Panc1 (cell line): ENCODE measurements at regions not wholly inside any gene's neighbourhood (a gene's known extent, or its start where the extent isn't known, plus 50 kb on each side); places are given as distances from the start of the nearest gene placed in this dataset.

ENCODE experiments used
- ATAC-seq: fragments of 200-7000 bp; cut with Tn5 transposase; 2 replicates; pipeline ENCODE4 v1.9.1; 2020; ENCODE audit warnings: mild to moderate bottlenecking, moderate library complexity
- BruUV-seq: library from RNA; stranded (reverse); fragments of 400-500 nt; replicated peaks from 2 replicates; lab custom pipeline; 2021; lab: Mats Ljungman, UMichigan
- CTCF ChIA-PET: fragments of 300-600 bp; sonication (Branson Sonifier 250); formaldehyde crosslinking; loops from one replicate; lab custom pipeline; 2022; ENCODE audit warnings: antibody characterized with exemption; lab: Charles Lee
- POLR2A ChIA-PET: fragments of 300-600 bp; sonication (Branson Sonifier 250); formaldehyde crosslinking; loops from one replicate; lab custom pipeline; 2022; ENCODE audit warnings: antibody characterized with exemption; lab: Charles Lee
- DNase-seq: peaks from one replicate; pipeline ENCODE4 v3.0.0-alpha.2; 2010; ENCODE audit warnings: low read depth, low spot score
- H3K27ac ChIP-seq: 2 replicates; pipeline ENCODE4 v1.5.1; 2011; ENCODE audit warnings: mild to moderate bottlenecking, low read length, inconsistent platforms
- H3K27me3 ChIP-seq: fragments of 200-500 bp; sonication (Bioruptor generic); 2 replicates; pipeline ENCODE4 v1.6.0; 2014; ENCODE audit warnings: low read length, inconsistent platforms; ENCODE audit not compliant: control insufficient read depth, insufficient read depth
- H3K36me3 ChIP-seq: fragments of 200-500 bp; sonication (Bioruptor generic); 2 replicates; pipeline ENCODE4 v1.5.1; 2014; ENCODE audit warnings: inconsistent platforms, mild to moderate bottlenecking, low read length, moderate library complexity; ENCODE audit not compliant: control insufficient read depth, insufficient read depth
- H3K4me1 ChIP-seq: 2 replicates; pipeline ENCODE4 v1.5.1; 2011; ENCODE audit warnings: inconsistent platforms, mild to moderate bottlenecking, low read length, moderate library complexity; ENCODE audit not compliant: control insufficient read depth, insufficient read depth
- H3K4me3 ChIP-seq, 2 experiments: 2 replicates each; pipeline ENCODE4 v1.5.1; 2011 to 2012; ENCODE audit warnings: low read depth in 2 of 2, low read length in 2 of 2, mild to moderate bottlenecking in 2 of 2, inconsistent platforms in 1 of 2, moderate library complexity in 1 of 2
- H3K9me3 ChIP-seq: fragments of 200-500 bp; sonication (Bioruptor generic); 2 replicates; pipeline ENCODE4 v1.5.1; 2014; ENCODE audit warnings: low read depth, mild to moderate bottlenecking, inconsistent platforms, low read length, moderate library complexity; ENCODE audit not compliant: control insufficient read depth, insufficient read depth
- POLR2AphosphoS5 ChIP-seq: IDR thresholded peaks from 2 replicates; pipeline ENCODE4 v1.6.1; 2012; ENCODE audit warnings: mild to moderate bottlenecking, low read depth, low read length, moderate library complexity
- SIN3A ChIP-seq: IDR thresholded peaks from 2 replicates; pipeline ENCODE4 v1.6.1; 2012; ENCODE audit warnings: low read depth, mild to moderate bottlenecking, low read length, moderate library complexity, borderline replicate concordance; ENCODE audit not compliant: insufficient read depth
- TCF7L2 ChIP-seq: IDR thresholded peaks from 2 replicates; pipeline ENCODE4 v1.6.1; 2011; ENCODE audit warnings: mild to moderate bottlenecking, low read depth, low read length, inconsistent platforms
- in situ Hi-C: cut with HindIII; loops from 2 replicates; pipeline ENCODE4 v1.10.0; 2016; ENCODE audit warnings: low sequenced_read_pairs, low pct_unique_long_range_greater_than_20kb
- intact Hi-C: fragments of 100-400 bp; cut with micrococcal nuclease; formaldehyde crosslinking; loops from one replicate; pipeline ENCODE4 v1.10.0; 2022; ENCODE audit not compliant: unreplicated experiment
- TF ChIP-seq, protein P1 (sequence below), 2 experiments: IDR thresholded peaks; 2 replicates each; pipeline ENCODE4 v1.6.1; 2011 to 2012; ENCODE audit warnings: low read depth in 2 of 2, control low read depth in 1 of 2, low read length in 1 of 2, mild to moderate bottlenecking in 1 of 2, moderate library complexity in 1 of 2; ENCODE audit not compliant: insufficient read depth in 1 of 2
- TF ChIP-seq, protein P2 (sequence below): fragments of 450-650 bp; IDR thresholded peaks from 2 replicates; pipeline ENCODE4 v1.5.1; 2017; ENCODE audit warnings: mild to moderate bottlenecking

DNA sequence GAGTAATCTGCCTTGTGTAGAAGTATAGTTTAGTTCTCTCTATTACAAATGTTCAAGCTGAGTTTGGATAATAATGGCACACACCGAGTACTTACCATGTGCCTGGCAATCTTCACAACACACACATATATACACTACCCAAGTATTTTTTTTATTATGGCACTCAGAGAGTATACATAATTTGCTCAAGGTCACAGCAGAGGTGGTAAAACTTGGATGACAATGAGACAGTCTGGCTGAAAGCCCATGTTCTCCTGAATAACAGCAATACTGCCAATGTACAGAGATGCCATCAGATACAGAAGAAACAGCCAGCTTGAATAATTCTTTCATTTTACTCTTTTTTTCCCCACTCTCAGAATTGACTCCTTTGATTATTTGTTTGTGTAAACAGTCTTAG lies 460.0 kb downstream of the CNTN6 start:
- DNase-seq: no peak
- Histone ChIP-seq H3K27me3 (no peaks in the 10 kb centered on the region), H3K9me3 (no peaks in the 10 kb centered on the region), H3K27ac (no peak overlapping the region), H3K36me3 (no peaks in the 10 kb centered on the region), H3K4me1 (no peaks in the 10 kb centered on the region), H3K4me3 (no peak overlapping the region)
- no TSS peak for BruUV-seq
- ATAC-seq: no peak
- in situ Hi-C loops (no loop called here), intact Hi-C loops (no loop called here)
- TF ChIP-seq POLR2AphosphoS5 (no peak), TCF7L2 (no peak), SIN3A (no peak)
- TF ChIP-seq, protein P1, sequence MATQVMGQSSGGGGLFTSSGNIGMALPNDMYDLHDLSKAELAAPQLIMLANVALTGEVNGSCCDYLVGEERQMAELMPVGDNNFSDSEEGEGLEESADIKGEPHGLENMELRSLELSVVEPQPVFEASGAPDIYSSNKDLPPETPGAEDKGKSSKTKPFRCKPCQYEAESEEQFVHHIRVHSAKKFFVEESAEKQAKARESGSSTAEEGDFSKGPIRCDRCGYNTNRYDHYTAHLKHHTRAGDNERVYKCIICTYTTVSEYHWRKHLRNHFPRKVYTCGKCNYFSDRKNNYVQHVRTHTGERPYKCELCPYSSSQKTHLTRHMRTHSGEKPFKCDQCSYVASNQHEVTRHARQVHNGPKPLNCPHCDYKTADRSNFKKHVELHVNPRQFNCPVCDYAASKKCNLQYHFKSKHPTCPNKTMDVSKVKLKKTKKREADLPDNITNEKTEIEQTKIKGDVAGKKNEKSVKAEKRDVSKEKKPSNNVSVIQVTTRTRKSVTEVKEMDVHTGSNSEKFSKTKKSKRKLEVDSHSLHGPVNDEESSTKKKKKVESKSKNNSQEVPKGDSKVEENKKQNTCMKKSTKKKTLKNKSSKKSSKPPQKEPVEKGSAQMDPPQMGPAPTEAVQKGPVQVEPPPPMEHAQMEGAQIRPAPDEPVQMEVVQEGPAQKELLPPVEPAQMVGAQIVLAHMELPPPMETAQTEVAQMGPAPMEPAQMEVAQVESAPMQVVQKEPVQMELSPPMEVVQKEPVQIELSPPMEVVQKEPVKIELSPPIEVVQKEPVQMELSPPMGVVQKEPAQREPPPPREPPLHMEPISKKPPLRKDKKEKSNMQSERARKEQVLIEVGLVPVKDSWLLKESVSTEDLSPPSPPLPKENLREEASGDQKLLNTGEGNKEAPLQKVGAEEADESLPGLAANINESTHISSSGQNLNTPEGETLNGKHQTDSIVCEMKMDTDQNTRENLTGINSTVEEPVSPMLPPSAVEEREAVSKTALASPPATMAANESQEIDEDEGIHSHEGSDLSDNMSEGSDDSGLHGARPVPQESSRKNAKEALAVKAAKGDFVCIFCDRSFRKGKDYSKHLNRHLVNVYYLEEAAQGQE (IDR thresholded peaks at IDR 0.05; ENCODE audit: insufficient read depth in 1 of 2, low read depth in 2 of 2, low read length in 1 of 2): no peak
- TF ChIP-seq, protein P2, sequence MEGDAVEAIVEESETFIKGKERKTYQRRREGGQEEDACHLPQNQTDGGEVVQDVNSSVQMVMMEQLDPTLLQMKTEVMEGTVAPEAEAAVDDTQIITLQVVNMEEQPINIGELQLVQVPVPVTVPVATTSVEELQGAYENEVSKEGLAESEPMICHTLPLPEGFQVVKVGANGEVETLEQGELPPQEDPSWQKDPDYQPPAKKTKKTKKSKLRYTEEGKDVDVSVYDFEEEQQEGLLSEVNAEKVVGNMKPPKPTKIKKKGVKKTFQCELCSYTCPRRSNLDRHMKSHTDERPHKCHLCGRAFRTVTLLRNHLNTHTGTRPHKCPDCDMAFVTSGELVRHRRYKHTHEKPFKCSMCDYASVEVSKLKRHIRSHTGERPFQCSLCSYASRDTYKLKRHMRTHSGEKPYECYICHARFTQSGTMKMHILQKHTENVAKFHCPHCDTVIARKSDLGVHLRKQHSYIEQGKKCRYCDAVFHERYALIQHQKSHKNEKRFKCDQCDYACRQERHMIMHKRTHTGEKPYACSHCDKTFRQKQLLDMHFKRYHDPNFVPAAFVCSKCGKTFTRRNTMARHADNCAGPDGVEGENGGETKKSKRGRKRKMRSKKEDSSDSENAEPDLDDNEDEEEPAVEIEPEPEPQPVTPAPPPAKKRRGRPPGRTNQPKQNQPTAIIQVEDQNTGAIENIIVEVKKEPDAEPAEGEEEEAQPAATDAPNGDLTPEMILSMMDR: no peak
- CTCF ChIA-PET: no interaction called here
- POLR2A ChIA-PET: no interaction called here

DNA sequence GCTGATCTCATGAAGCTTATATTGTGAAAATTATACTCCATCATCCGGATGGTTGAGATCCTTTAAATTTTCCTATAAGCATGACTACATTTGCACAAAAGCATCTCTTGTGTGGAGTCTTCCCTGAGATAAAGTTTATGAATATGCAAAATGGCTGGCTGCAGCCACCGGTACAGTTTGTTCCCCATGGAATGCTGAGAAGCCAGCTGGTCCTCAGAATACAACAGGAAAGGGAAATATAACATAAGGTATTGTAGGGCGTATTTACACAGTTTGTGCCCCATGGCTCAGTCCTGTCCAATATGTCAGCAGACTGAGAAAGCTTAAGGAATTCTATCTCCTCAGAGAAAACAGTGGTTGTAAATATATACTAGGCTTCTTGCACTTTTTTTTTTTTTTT lies 468.6 kb downstream of the CNTN6 start:
- no peak for TF ChIP-seq TCF7L2
- no peak for TF ChIP-seq POLR2AphosphoS5
- TF ChIP-seq, protein P2: no peak
- no peak for TF ChIP-seq SIN3A
- TF ChIP-seq, protein P1 (IDR thresholded peaks at IDR 0.05; ENCODE audit: insufficient read depth in 1 of 2, low read depth in 2 of 2, low read length in 1 of 2): no peak
- ChIA-PET POLR2A (no interaction called here), CTCF (no interaction called here)
- ATAC-seq (no peak), DNase-seq (no peak)
- intact Hi-C loops: no loop called here
- Histone ChIP-seq H3K36me3 (no peaks in the 10 kb centered on the region), H3K27ac (no peak overlapping the region), H3K4me3 (no peak overlapping the region), H3K4me1 (no peaks in the 10 kb centered on the region), H3K27me3 (no peaks in the 10 kb centered on the region), H3K9me3 (no peaks in the 10 kb centered on the region)
- in situ Hi-C loops: no loop called here
- no TSS peak for BruUV-seq
